GM12878 (cell line): ENCODE measurements at regions not wholly inside any gene's neighbourhood (a gene's known extent, or its start where the extent isn't known, plus 50 kb on each side); places are given as distances from the start of the nearest gene placed in this dataset.

Experiments used
- ATAC-seq: fragments of 200-7000 bp; cut with Tn5 transposase; 3 replicates; pipeline ENCODE4 v1.9.1; 2020; ENCODE audit warnings: mild to moderate bottlenecking, moderate library complexity
- BruUV-seq: library from RNA; stranded (reverse); fragments of 400-500 nt; replicated peaks from 2 replicates; lab custom pipeline; 2021; lab: Mats Ljungman, UMichigan
- CTCF ChIA-PET: fragments of 300-600 bp; sonication (Branson Sonifier 250); formaldehyde crosslinking; extraction: SDS; loops from one replicate; lab custom pipeline; 2021; ENCODE audit warnings: inconsistent platforms; lab: Yijun Ruan, JAX
- POLR2A ChIA-PET: fragments of 350-600 bp; formaldehyde crosslinking; extraction: SDS; loops from one replicate; lab custom pipeline; 2021; ENCODE audit warnings: inconsistent platforms; lab: Charles Lee
- RAD21 ChIA-PET: fragments of 300-600 bp; sonication (Branson Sonifier 250); formaldehyde crosslinking; loops from one replicate; lab custom pipeline; 2023; ENCODE audit warnings: antibody characterized with exemption; ENCODE audit not compliant: unreplicated experiment; lab: Charles Lee
- SMC1A ChIA-PET: fragments of 300-600 bp; sonication (Branson Sonifier 250); formaldehyde crosslinking; loops from one replicate; lab custom pipeline; 2023; ENCODE audit not compliant: unreplicated experiment, uncharacterized antibody; lab: Charles Lee
- DNase-seq: peaks from one replicate; pipeline ENCODE4 v3.0.0-alpha.2; 2011; ENCODE audit warnings: low read depth, low spot score
- FAIRE-seq: peaks from 3 replicates; lab custom pipeline; 2011; peaks lifted over from hg19 to GRCh38; lab: Jason Lieb, UNC
- H2AFZ ChIP-seq: 2 replicates; pipeline ENCODE4 v1.6.0; 2011; ENCODE audit warnings: low read depth, low read length, control low read depth; ENCODE audit not compliant: control insufficient read depth
- H3K27ac ChIP-seq: 2 replicates; pipeline ENCODE4 v1.5.1; 2011; ENCODE audit warnings: control low read depth; ENCODE audit not compliant: control insufficient read depth, insufficient read depth
- H3K27me3 ChIP-seq, 2 experiments: replicated peaks in 1 of 2; 2 replicates each; pipeline versions ENCODE4 v1.6.0 to v1.6.1; 2011; ENCODE audit warnings: low read length in 1 of 2; ENCODE audit not compliant: control insufficient read depth in 2 of 2, insufficient read depth in 2 of 2
- H3K36me3 ChIP-seq, 2 experiments: 2 replicates each; pipeline ENCODE4 v1.5.1; 2011; ENCODE audit warnings: low read length in 1 of 2; ENCODE audit not compliant: control insufficient read depth in 2 of 2, insufficient read depth in 2 of 2
- H3K4me1 ChIP-seq: 2 replicates; pipeline ENCODE4 v1.6.1; 2011; ENCODE audit warnings: mild to moderate bottlenecking, low read length, moderate library complexity, mixed read lengths; ENCODE audit not compliant: control insufficient read depth, insufficient read depth
- H3K4me2 ChIP-seq: 2 replicates; pipeline ENCODE4 v1.6.0; 2011; ENCODE audit warnings: control low read depth; ENCODE audit not compliant: control insufficient read depth, insufficient read depth
- H3K4me3 ChIP-seq: fragments of 200-600 bp; sonication (generic); 2 replicates; pipeline ENCODE4 v1.5.1; 2016
- H3K79me2 ChIP-seq: 2 replicates; pipeline ENCODE4 v1.6.0; 2011; ENCODE audit warnings: low read length; ENCODE audit not compliant: control insufficient read depth, insufficient read depth
- H3K9ac ChIP-seq: 2 replicates; pipeline ENCODE4 v1.8.0; 2011; ENCODE audit warnings: low read length, control low read depth, mixed read lengths; ENCODE audit not compliant: control insufficient read depth, insufficient read depth
- H3K9me3 ChIP-seq: replicated peaks from 3 replicates; pipeline ENCODE4 v1.5.1; 2011; ENCODE audit warnings: mild to moderate bottlenecking, low read length; ENCODE audit not compliant: control insufficient read depth, insufficient read depth
- H4K20me1 ChIP-seq: 2 replicates; pipeline ENCODE4 v1.6.0; 2011; ENCODE audit not compliant: control insufficient read depth, insufficient read depth
- CEBPB ChIP-seq, 2 experiments: fragments of 150-350 bp in 1 of 2; IDR thresholded peaks; 2 replicates each; pipeline ENCODE4 v1.6.1; 2012 to 2014; ENCODE audit warnings: low read depth in 2 of 2, low read length in 2 of 2, borderline replicate concordance in 1 of 2, inconsistent platforms in 1 of 2
- FOXM1 ChIP-seq: IDR thresholded peaks from 2 replicates; pipeline ENCODE4 v1.6.1; 2012; ENCODE audit warnings: low read depth, mild to moderate bottlenecking, inconsistent platforms, low read length, moderate library complexity
- PRDM15 ChIP-seq: fragments of 450-650 bp; formaldehyde crosslinking; IDR thresholded peaks from 2 replicates; pipeline ENCODE4 v1.4.0; 2020; ENCODE audit warnings: mild to moderate bottlenecking, moderate library complexity
- SMC3 ChIP-seq: IDR thresholded peaks from 2 replicates; pipeline ENCODE4 v1.6.1; 2011; ENCODE audit warnings: low read length, improper control_type of control experiment, borderline replicate concordance
- ZBTB11 ChIP-seq: fragments of 450-650 bp; formaldehyde crosslinking; IDR thresholded peaks from 2 replicates; pipeline ENCODE4 v1.5.0; 2022; ENCODE audit warnings: mild to moderate bottlenecking, missing genetic modification characterization
- ZBTB40 ChIP-seq: fragments of 450-650 bp; IDR thresholded peaks from 2 replicates; pipeline ENCODE4 v1.6.1; 2016; ENCODE audit warnings: mild to moderate bottlenecking, moderate library complexity, borderline replicate concordance
- WGBS: methylation state at CpG from one replicate; pipeline ENCODE4 v1.1.6; 2016; ENCODE audit warnings: low lambda C conversion rate; ENCODE audit not compliant: insufficient replicate concordance, insufficient coverage; ENCODE audit errors: missing lambda C conversion rate; 5-methylcytosine and 5-hydroxymethylcytosine counted together
- in situ Hi-C: fragments of 300-500 bp; cut with MboI; formaldehyde crosslinking; loops from 9 replicates; pipeline ENCODE4 v1.14.3; 2018; ENCODE audit warnings: mixed read lengths
- intact Hi-C: fragments of 100-400 bp; cut with micrococcal nuclease; formaldehyde crosslinking; loops from one replicate; pipeline ENCODE4 v1.14.2; 2022; ENCODE audit not compliant: unreplicated experiment

GRCh38 chr6:7004581-7005297 lies 103.0 kb upstream of the RREB1 start:
- intact Hi-C loops (no loop called here), in situ Hi-C loops (no loop called here)
- no peaks in the 10 kb centered on the region for H3K4me1 ChIP-seq
- DNase-seq: no peak
- H3K79me2 ChIP-seq: no peaks in the 10 kb centered on the region
- H4K20me1 ChIP-seq: no peaks in the 10 kb centered on the region
- ATAC-seq: no peak
- H3K9me3 ChIP-seq: no peaks in the 10 kb centered on the region
- H3K36me3 ChIP-seq: no peaks in the 10 kb centered on the region
- H3K9ac ChIP-seq: no peak overlapping the region
- no peak overlapping the region for H3K4me2 ChIP-seq
- H3K27ac ChIP-seq: no peak overlapping the region
- TF ChIP-seq ZBTB40 (no peak), ZBTB11 (CRISPR knock-in tag) (no peak), CEBPB (IDR thresholded peaks at IDR 0.05; ENCODE audit: borderline replicate concordance in 1 of 2, low read depth in 2 of 2, low read length in 2 of 2) (no peak), SMC3 (no peak), FOXM1 (no peak), PRDM15 (CRISPR knock-in tag) (no peak)
- FAIRE-seq: no peak
- WGBS: 41% methylated on average over 8 of the region's 8 CpGs
- ChIA-PET SMC1A (no interaction called here), RAD21 (no interaction called here), POLR2A (no interaction called here), CTCF (no interaction called here)
- no peaks in the 10 kb centered on the region for H3K27me3 ChIP-seq
- BruUV-seq: no TSS peak
- no peak overlapping the region for H2AFZ ChIP-seq
- no peak overlapping the region for H3K4me3 ChIP-seq
